OCI-LY7 (cell line): ENCODE measurements at regions not wholly inside any gene's neighbourhood (a gene's known extent, or its start where the extent isn't known, plus 50 kb on each side); places are given as distances from the start of the nearest gene placed in this dataset.

Experiments
- BruUV-seq: library from RNA; stranded (reverse); fragments of 400-500 nt; replicated peaks from 2 replicates; lab custom pipeline; 2021; lab: Mats Ljungman, UMichigan
- CTCF ChIA-PET: fragments of 300-600 bp; sonication (Branson Sonifier 250); formaldehyde crosslinking; loops from one replicate; lab custom pipeline; 2022; ENCODE audit warnings: antibody characterized with exemption; ENCODE audit not compliant: unreplicated experiment; lab: Charles Lee
- POLR2A ChIA-PET: fragments of 300-600 bp; sonication (Branson Sonifier 250); formaldehyde crosslinking; loops from one replicate; lab custom pipeline; 2022; ENCODE audit warnings: antibody characterized with exemption; lab: Charles Lee
- DNase-seq: peaks from one replicate; pipeline ENCODE4 v3.0.0-alpha.2; 2015; ENCODE audit warnings: low spot score
- H2AFZ ChIP-seq: fragments of 200-600 bp; sonication (generic), shearing (Covaris generic); 2 replicates; pipeline ENCODE4 v1.6.1; 2014; ENCODE audit warnings: mild to moderate bottlenecking, antibody characterized with exemption, low read length, moderate library complexity
- H3K27ac ChIP-seq: fragments of 200-600 bp; sonication (generic); 2 replicates; pipeline ENCODE4 v1.5.1; 2014; ENCODE audit warnings: mixed run types, low read depth, mild to moderate bottlenecking, moderate library complexity, low read length, inconsistent platforms; ENCODE audit not compliant: poor library complexity, severe bottlenecking
- H3K36me3 ChIP-seq: fragments of 200-600 bp; sonication (generic); 2 replicates; pipeline ENCODE4 v1.6.1; 2014; ENCODE audit warnings: mild to moderate bottlenecking, antibody characterized with exemption, low read length, moderate library complexity, mixed read lengths; ENCODE audit not compliant: insufficient read depth
- H3K4me1 ChIP-seq: fragments of 200-600 bp; sonication (generic); 2 replicates; pipeline ENCODE4 v1.5.1; 2014; ENCODE audit warnings: mild to moderate bottlenecking, low read length; ENCODE audit not compliant: insufficient read depth, poor library complexity, severe bottlenecking
- H3K4me2 ChIP-seq: fragments of 200-600 bp; sonication (generic); 2 replicates; pipeline ENCODE4 v1.6.1; 2014; ENCODE audit warnings: mild to moderate bottlenecking, low read length
- H3K4me3 ChIP-seq: fragments of 200-600 bp; sonication (generic); 2 replicates; pipeline ENCODE4 v1.5.1; 2014; ENCODE audit warnings: mild to moderate bottlenecking, low read depth, low read length; ENCODE audit not compliant: poor library complexity, severe bottlenecking
- H3K79me2 ChIP-seq: fragments of 200-600 bp; sonication (generic); 2 replicates; pipeline ENCODE4 v1.6.1; 2016; ENCODE audit warnings: low read depth, mild to moderate bottlenecking, low read length, moderate library complexity, mixed read lengths; ENCODE audit not compliant: insufficient read depth
- H3K9me2 ChIP-seq: fragments of 200-600 bp; sonication (generic); 2 replicates; pipeline ENCODE4 v1.6.1; 2016; ENCODE audit warnings: mild to moderate bottlenecking, low read length, mixed read lengths; ENCODE audit not compliant: insufficient read depth
- H3K9me3 ChIP-seq: fragments of 200-600 bp; sonication (generic); 2 replicates; pipeline ENCODE4 v1.6.1; 2014; ENCODE audit warnings: mild to moderate bottlenecking, mixed run types, low read length, mixed read lengths
- H4K20me1 ChIP-seq: fragments of 200-600 bp; sonication (generic); 2 replicates; pipeline ENCODE4 v1.6.1; 2014; ENCODE audit warnings: mild to moderate bottlenecking, antibody characterized with exemption, low read length, moderate library complexity, mixed read lengths; ENCODE audit not compliant: insufficient read depth
- EZH2phosphoT487 ChIP-seq: fragments of 200-600 bp; sonication (generic); IDR thresholded peaks from 2 replicates; pipeline ENCODE4 v1.6.1; 2018; ENCODE audit warnings: low read depth, borderline replicate concordance, mild to moderate bottlenecking, mixed run types, antibody characterized with exemption, low read length, moderate library complexity, mixed read lengths
- intact Hi-C: fragments of 100-400 bp; cut with micrococcal nuclease; formaldehyde crosslinking; loops from one replicate; pipeline ENCODE4 v1.10.0; 2022; ENCODE audit not compliant: unreplicated experiment
- TF ChIP-seq, protein P1 (sequence below): fragments of 200-600 bp; sonication (generic); conservative IDR thresholded peaks from 2 replicates; pipeline ENCODE4 v1.5.1; 2014; ENCODE audit warnings: mild to moderate bottlenecking, antibody characterized with exemption, low read length, moderate library complexity, mixed read lengths

DNA sequence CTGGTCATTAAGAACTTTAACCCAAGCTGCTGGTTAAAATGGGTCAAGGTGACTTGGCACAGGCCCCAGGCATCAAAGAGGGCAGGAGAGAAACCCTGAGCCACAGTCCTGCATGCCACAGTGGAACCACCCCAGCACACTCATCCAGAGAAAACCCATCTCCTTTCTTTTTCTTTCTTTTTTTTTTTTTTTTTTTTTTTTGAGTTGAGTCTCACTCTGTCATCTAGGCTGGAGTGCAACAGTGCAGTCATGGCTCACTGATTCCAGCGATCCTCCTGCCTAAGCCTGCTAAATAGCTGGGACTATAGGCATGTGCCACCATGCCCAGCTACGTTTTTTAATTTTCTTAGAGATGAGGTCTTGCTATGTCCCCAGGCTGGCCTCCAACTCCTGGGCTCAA, 109.2 kb upstream of the RAB4A start:
- DNase-seq = no peak
- Histone ChIP-seq H3K36me3 (no peaks in the 10 kb centered on the region), H3K4me2 (no peak overlapping the region), H3K4me1 (no peaks in the 10 kb centered on the region), H3K9me3 (no peaks in the 10 kb centered on the region), H3K79me2 (no peaks in the 10 kb centered on the region), H2AFZ (no peak overlapping the region), H3K27ac (no peak overlapping the region), H3K4me3 (no peak overlapping the region), H3K9me2 (no peaks in the 10 kb centered on the region), H4K20me1 (no peaks in the 10 kb centered on the region)
- no TSS peak for BruUV-seq
- intact Hi-C loops = no loop called here
- CTCF ChIA-PET = interaction anchor here (0.8 kb wide), 1 partner anchor 11 kb away, joined by 3 read pairs; no protein-coding TSS in a partner anchor
- POLR2A ChIA-PET = interaction anchor here (0.5 to 0.7 kb wide), 3 partner anchors 32 to 358 kb away, joined by 3 to 4 read pairs (median 3); no protein-coding TSS in a partner anchor
- TF ChIP-seq, protein P1, sequence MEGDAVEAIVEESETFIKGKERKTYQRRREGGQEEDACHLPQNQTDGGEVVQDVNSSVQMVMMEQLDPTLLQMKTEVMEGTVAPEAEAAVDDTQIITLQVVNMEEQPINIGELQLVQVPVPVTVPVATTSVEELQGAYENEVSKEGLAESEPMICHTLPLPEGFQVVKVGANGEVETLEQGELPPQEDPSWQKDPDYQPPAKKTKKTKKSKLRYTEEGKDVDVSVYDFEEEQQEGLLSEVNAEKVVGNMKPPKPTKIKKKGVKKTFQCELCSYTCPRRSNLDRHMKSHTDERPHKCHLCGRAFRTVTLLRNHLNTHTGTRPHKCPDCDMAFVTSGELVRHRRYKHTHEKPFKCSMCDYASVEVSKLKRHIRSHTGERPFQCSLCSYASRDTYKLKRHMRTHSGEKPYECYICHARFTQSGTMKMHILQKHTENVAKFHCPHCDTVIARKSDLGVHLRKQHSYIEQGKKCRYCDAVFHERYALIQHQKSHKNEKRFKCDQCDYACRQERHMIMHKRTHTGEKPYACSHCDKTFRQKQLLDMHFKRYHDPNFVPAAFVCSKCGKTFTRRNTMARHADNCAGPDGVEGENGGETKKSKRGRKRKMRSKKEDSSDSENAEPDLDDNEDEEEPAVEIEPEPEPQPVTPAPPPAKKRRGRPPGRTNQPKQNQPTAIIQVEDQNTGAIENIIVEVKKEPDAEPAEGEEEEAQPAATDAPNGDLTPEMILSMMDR = no peak
- TF ChIP-seq EZH2phosphoT487 = no peak

DNA sequence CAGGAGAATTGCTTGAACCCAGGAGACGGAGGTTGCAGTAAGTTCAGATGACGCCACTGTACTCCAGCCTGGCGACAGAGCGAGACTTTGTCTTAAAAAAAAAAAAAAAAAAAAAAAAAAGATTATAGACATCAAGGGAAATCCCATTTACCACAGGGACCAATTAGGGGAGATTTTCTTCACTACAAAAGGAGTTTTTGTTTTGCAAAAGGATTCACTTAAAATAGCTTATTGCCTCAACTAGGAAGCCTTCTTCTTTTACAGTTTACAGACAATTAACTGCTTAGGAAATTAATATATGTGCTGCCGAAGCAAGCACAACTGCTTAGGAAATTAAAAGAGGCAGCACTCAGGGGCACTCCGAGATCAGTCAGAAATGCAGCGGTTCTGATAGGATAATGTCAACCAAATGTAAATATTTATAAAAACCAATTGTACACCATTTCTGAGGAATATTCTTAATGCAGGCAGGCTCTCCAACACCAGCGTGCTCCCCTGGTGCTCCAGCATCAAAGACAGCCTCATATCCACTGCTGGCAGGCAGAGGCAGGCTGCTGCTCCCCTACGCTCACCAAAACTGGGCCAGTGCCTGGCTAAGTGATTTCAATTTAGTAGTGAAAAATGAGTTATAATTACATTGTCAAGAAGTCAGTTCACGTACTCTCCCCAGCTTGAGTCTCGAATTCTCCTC, 107.9 kb upstream of the RAB4A start:
- Histone ChIP-seq H3K9me2 (no peaks in the 10 kb centered on the region), H2AFZ (no peak overlapping the region), H4K20me1 (no peaks in the 10 kb centered on the region), H3K9me3 (no peaks in the 10 kb centered on the region), H3K27ac (no peak overlapping the region), H3K4me1 (no peaks in the 10 kb centered on the region), H3K4me2 (no peak overlapping the region), H3K36me3 (no peaks in the 10 kb centered on the region), H3K79me2 (no peaks in the 10 kb centered on the region), H3K4me3 (no peak overlapping the region)
- no peak for DNase-seq
- ChIA-PET POLR2A (no interaction called here), CTCF (interaction anchor here (0.5 kb wide), 1 partner anchor 163 kb away, joined by 3 read pairs; no protein-coding TSS in a partner anchor)
- intact Hi-C loops = no loop called here
- no peak for TF ChIP-seq EZH2phosphoT487
- TF ChIP-seq, protein P1 = no peak
- no TSS peak for BruUV-seq

DNA sequence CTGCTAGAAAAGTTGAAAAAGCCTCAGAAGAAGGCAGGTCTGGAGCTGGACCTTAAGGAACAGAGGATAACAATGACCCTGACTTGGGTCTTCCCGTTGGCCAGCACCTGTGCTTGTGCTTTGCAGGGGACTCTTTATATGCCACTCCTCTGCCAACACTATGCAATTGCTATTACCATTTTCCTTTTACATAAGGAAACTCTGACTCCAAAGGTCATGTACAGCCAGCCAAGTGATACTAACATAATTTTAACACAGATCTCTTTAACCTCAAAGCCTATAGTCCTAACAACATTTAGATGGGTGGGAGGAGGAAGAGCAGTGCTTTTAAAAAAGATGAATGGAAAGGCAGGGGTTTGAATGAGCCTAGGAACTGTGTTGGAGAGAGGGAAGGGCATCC, 106.6 kb upstream of the RAB4A start:
- POLR2A ChIA-PET = no interaction called here
- H3K4me3 ChIP-seq = no peak overlapping the region

More for the DNA sequence above, 106.6 kb upstream of the RAB4A start:
- Histone ChIP-seq H3K4me2 (no peak overlapping the region), H3K9me2 (no peaks in the 10 kb centered on the region), H2AFZ (no peak overlapping the region), H3K27ac (no peak overlapping the region), H3K36me3 (no peaks in the 10 kb centered on the region), H3K4me1 (no peaks in the 10 kb centered on the region), H3K9me3 (no peaks in the 10 kb centered on the region), H4K20me1 (no peaks in the 10 kb centered on the region), H3K79me2 (no peaks in the 10 kb centered on the region)
- BruUV-seq = no TSS peak
- DNase-seq = no peak
- CTCF ChIA-PET = no interaction called here
- no peak for TF ChIP-seq EZH2phosphoT487
- TF ChIP-seq, protein P1 = no peak
- intact Hi-C loops = no loop called here
